ENCODE measurements at regions not wholly inside any gene's neighbourhood (a gene's known extent, or its start where the extent isn't known, plus 50 kb on each side); places are given as distances from the start of the nearest gene placed in this dataset.

GRCh38 chr2:194345347-194345746, 1311.7 kb upstream of the SLC39A10 start:
- H3K4ac ChIP-seq (replicated peaks; ENCODE audit: insufficient read length, low read depth, low read length) = no peak overlapping the region
- TF ChIP-seq JUN (IDR thresholded peaks at IDR 0.05; ENCODE audit: low read depth, low read length) = no peak
- no peak for TF ChIP-seq SUZ12 (IDR thresholded peaks at IDR 0.05; ENCODE audit: low read length)
- no peak for TF ChIP-seq CHD2 (IDR thresholded peaks at IDR 0.05; ENCODE audit: low read length)
- no peak for TF ChIP-seq POLR2AphosphoS5 (IDR thresholded peaks at IDR 0.05; ENCODE audit: low read depth, low read length)
- no peak for TF ChIP-seq EGR1 (IDR thresholded peaks at IDR 0.05; ENCODE audit: borderline replicate concordance, low read depth, low read length)
- no peak for TF ChIP-seq BACH1 (IDR thresholded peaks at IDR 0.05; ENCODE audit: low read length)
- no peak for TF ChIP-seq USF2 (IDR thresholded peaks at IDR 0.05; ENCODE audit: low read length)
- TF ChIP-seq GTF2F1 (IDR thresholded peaks at IDR 0.05; ENCODE audit: borderline replicate concordance, low read depth, low read length) = no peak
- TF ChIP-seq CBX5 (IDR thresholded peaks at IDR 0.05; ENCODE audit: low read depth, low read length) = no peak
- no peak for TF ChIP-seq SRF (IDR thresholded peaks at IDR 0.05; ENCODE audit: low read depth, low read length)
- H3K36me3 ChIP-seq (ENCODE audit: control insufficient read depth in 2 of 4, insufficient read depth in 4 of 4, low read length in 3 of 4) = no peaks in the 10 kb centered on the region
- no peak overlapping the region for H4K8ac ChIP-seq (ENCODE audit: extremely low read depth, insufficient read depth, low read length)
- H2BK12ac ChIP-seq (ENCODE audit: low read depth, low read length) = no peak overlapping the region
- no peak overlapping the region for H3K23ac ChIP-seq (ENCODE audit: insufficient read length)
- no peaks in the 10 kb centered on the region for H4K20me1 ChIP-seq (replicated peaks in 1 of 2; ENCODE audit: control insufficient read depth in 1 of 2, insufficient read depth in 2 of 2, low read length in 2 of 2)
- FAIRE-seq (no peak), DNase-seq (ENCODE audit: low read depth in 1 of 2, low spot score in 2 of 2) (no peak)
- H3K4me3 ChIP-seq (ENCODE audit: extremely low read depth in 1 of 4, insufficient read depth in 2 of 4, low read depth in 3 of 4, low read length in 4 of 4) = no peak overlapping the region
- no peak overlapping the region for H2AFZ ChIP-seq (ENCODE audit: low read length)
- H4K5ac ChIP-seq (ENCODE audit: insufficient read length, low read depth, low read length) = no peak overlapping the region
- no peaks in the 10 kb centered on the region for H3K79me2 ChIP-seq (ENCODE audit: control insufficient read depth in 1 of 2, insufficient read depth in 2 of 2, low read length in 2 of 2)
- H3K27ac ChIP-seq (ENCODE audit: low read depth, low read length) = no peak overlapping the region
- POLR2A ChIA-PET (ENCODE audit: partially characterized antibody) = no interaction called here
- H3K14ac ChIP-seq (ENCODE audit: insufficient read length) = no peak overlapping the region
- H3K4me2 ChIP-seq (ENCODE audit: insufficient read depth in 1 of 2, low read depth in 2 of 2, low read length in 2 of 2) = no peak overlapping the region
- no peaks in the 10 kb centered on the region for H3K27me3 ChIP-seq (replicated peaks in 1 of 4; ENCODE audit: control insufficient read depth in 3 of 4, extremely low read depth in 1 of 4, insufficient read depth in 3 of 4, low read length in 3 of 4)
- no peak overlapping the region for H2BK5ac ChIP-seq (ENCODE audit: low read depth, low read length)
- H3K23me2 ChIP-seq (ENCODE audit: low read depth, low read length) = no peaks in the 10 kb centered on the region
- H3K9ac ChIP-seq (replicated peaks in 1 of 4; ENCODE audit: extremely low read depth in 1 of 4, low read depth in 3 of 4, low read length in 3 of 4) = no peak overlapping the region
- H3K56ac ChIP-seq (replicated peaks; ENCODE audit: insufficient read length, low read depth, low read length) = no peak overlapping the region
- no peaks in the 10 kb centered on the region for H3K4me1 ChIP-seq (replicated peaks in 1 of 4; ENCODE audit: control insufficient read depth in 3 of 4, insufficient read depth in 4 of 4, low read length in 3 of 4)
- CTCF ChIA-PET (ENCODE audit: partially characterized antibody) = interaction anchor here (0.9 kb wide), 1 partner anchor 12 kb away, joined by 3 read pairs; no protein-coding TSS in a partner anchor
- 97% methylated on average over 2 of the region's 2 CpGs; no CpG with 5 or more reads in 1 of the 2 experiments for WGBS, 2 experiments (ENCODE audit: extremely low coverage in 1 of 2, insufficient coverage in 1 of 2, insufficient read length in 1 of 2, insufficient replicate concordance in 2 of 2, low coverage in 1 of 2, low lambda C conversion rate in 2 of 2, missing lambda C conversion rate in 1 of 2)
- no peaks in the 10 kb centered on the region for H3K79me1 ChIP-seq (ENCODE audit: low read depth, low read length)
- no peak overlapping the region for H2BK15ac ChIP-seq (ENCODE audit: low read length)
- H2BK20ac ChIP-seq (ENCODE audit: low read length) = no peak overlapping the region
- no peak overlapping the region for H2BK120ac ChIP-seq (replicated peaks; ENCODE audit: low read depth, low read length)
- H2AK5ac ChIP-seq (ENCODE audit: low read depth, low read length) = no peak overlapping the region
- no peak overlapping the region for H3K18ac ChIP-seq (ENCODE audit: extremely low read depth, low read length)
- H4K91ac ChIP-seq (replicated peaks; ENCODE audit: insufficient read length, low read length) = no peak overlapping the region
- H3K9me3 ChIP-seq (ENCODE audit: insufficient read depth in 2 of 2, low read depth in 1 of 2, low read length in 1 of 2) = no peaks in the 10 kb centered on the region
